HG02981 (cell line): ENCODE measurements at regions not wholly inside any gene's neighbourhood (a gene's known extent, or its start where the extent isn't known, plus 50 kb on each side); places are given as distances from the start of the nearest gene placed in this dataset.
"Not testable (repeated sequence)": the region's sequence is repeated elsewhere in the genome, so short reads cannot be mapped to it uniquely, and the experiment has no call there.

Experiments used
- ATAC-seq: cut with Tn5 transposase; IDR thresholded peaks from one replicate; pipeline ENCODE4 v1.9.1; 2021; ENCODE audit warnings: mild to moderate bottlenecking, moderate library complexity; ENCODE audit not compliant: unreplicated experiment

GRCh38 chr15:77844798-77845446 lies 212.2 kb upstream of the LINGO1 start:
- no peak for ATAC-seq

GRCh38 chr15:77843546-77843945 lies 210.8 kb upstream of the LINGO1 start:
- ATAC-seq, result no peak

- no peak for ATAC-seq
These were observed 208.5 kb upstream of the LINGO1 start for GRCh38 chr15:77840991-77841775.

GRCh38 chr15:77839970-77840905 lies 207.5 kb upstream of the LINGO1 start:
- no peak for ATAC-seq

GRCh38 chr15:77839456-77839855 lies 206.7 kb upstream of the LINGO1 start:
- no peak for ATAC-seq

- ATAC-seq, result no peak
These were observed 205.9 kb upstream of the LINGO1 start for GRCh38 chr15:77838595-77838994.

- ATAC-seq, result no peak
These were observed 205.3 kb upstream of the LINGO1 start for GRCh38 chr15:77838061-77838460.

- ATAC-seq, result no peak
These were observed 204.9 kb upstream of the LINGO1 start for GRCh38 chr15:77837649-77838025.

- ATAC-seq, result no peak
These were observed 204.4 kb upstream of the LINGO1 start for GRCh38 chr15:77836906-77837648.

GRCh38 chr15:77836121-77836692 lies 203.5 kb upstream of the LINGO1 start:
- no peak for ATAC-seq

GRCh38 chr15:77834276-77834990 lies 201.7 kb upstream of the LINGO1 start:
- ATAC-seq, result no peak

GRCh38 chr15:77832874-77833273 lies 200.2 kb upstream of the LINGO1 start:
- ATAC-seq, result no peak

GRCh38 chr15:77831986-77832385 lies 199.3 kb upstream of the LINGO1 start:
- ATAC-seq, result no peak

- no peak for ATAC-seq
These were observed 197.3 kb upstream of the LINGO1 start for GRCh38 chr15:77830051-77830468.

GRCh38 chr15:77829331-77829730 lies 196.6 kb upstream of the LINGO1 start:
- not testable (repeated sequence) for ATAC-seq

GRCh38 chr15:77827860-77828259 lies 195.1 kb upstream of the LINGO1 start:
- no peak for ATAC-seq

GRCh38 chr15:77826006-77826695 lies 193.4 kb upstream of the LINGO1 start:
- no peak for ATAC-seq

GRCh38 chr15:77825546-77825945 lies 192.8 kb upstream of the LINGO1 start:
- ATAC-seq, result no peak

GRCh38 chr15:77825252-77825542 lies 192.5 kb upstream of the LINGO1 start:
- no peak for ATAC-seq
